ENCODE measurements at regions not wholly inside any gene's neighbourhood (a gene's known extent, or its start where the extent isn't known, plus 50 kb on each side); places are given as distances from the start of the nearest gene placed in this dataset.

GRCh38 chr15:95086531-95087252 lies 855.3 kb downstream of the MCTP2 start:
- TF ChIP-seq CTCF (IDR thresholded peaks at IDR 0.05; ENCODE audit: low read length) (no peak), EZH2 (IDR thresholded peaks at IDR 0.05; ENCODE audit: borderline replicate concordance, low read length) (no peak)
